ENCODE measurements at regions not wholly inside any gene's neighbourhood (a gene's known extent, or its start where the extent isn't known, plus 50 kb on each side); places are given as distances from the start of the nearest gene placed in this dataset.
A peak's percentile ranks its signal among the peaks of the same experiment; 100 is the strongest.

GRCh38 chr2:221112744-221113143, 459.4 kb downstream of the EPHA4 start:
- no peak for DNase-seq

GRCh38 chr2:221115944-221116343, 456.2 kb downstream of the EPHA4 start:
- DNase-seq: no peak

- DNase-seq: no peak
Observed at GRCh38 chr2:221120643-221121042, 451.5 kb downstream of the EPHA4 start.

DNA sequence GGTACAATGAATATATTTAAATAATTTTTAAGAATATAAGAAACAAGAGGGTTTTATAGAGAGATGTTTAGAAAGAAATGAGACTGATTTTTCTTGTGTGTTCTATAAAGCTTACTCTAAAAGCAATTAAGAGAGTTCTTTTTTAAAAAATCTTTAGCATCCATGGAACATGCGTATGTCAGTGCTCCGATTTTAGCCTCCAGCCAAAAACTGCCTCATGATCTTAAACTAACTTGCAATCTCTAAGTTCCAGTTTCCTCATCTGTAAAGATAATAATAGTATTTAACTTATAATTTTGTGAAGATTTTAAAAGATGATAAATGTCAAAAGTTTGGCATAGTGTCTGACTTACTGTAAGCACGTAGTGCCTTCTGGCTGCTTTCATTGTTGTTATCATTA, 448.7 kb downstream of the EPHA4 start:
- no peak for DNase-seq

GRCh38 chr2:221124532-221125240, 447.4 kb downstream of the EPHA4 start:
- DNase-seq: no peak

DNA sequence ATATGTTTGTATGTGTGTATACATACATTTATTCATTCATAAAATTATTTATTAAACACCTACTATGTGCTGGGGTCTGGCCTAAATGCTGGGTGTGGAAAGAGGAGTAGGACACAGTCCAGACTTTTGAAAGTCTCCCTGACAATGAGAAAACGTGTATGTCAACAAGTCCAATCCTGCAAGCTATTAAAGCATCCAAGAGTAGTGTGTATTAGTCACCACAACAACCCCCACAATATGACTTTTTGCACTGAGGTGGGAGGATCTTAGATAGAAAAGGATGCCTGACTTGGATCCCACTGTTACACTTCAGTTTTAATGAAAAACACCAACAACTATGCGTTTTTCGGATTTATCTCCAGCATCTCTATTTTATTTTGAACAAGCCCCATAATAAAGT, 446.4 kb downstream of the EPHA4 start:
- DNase-seq: no peak

- no peak for DNase-seq
Observed at GRCh38 chr2:221129657-221130056, 442.4 kb downstream of the EPHA4 start.

DNA sequence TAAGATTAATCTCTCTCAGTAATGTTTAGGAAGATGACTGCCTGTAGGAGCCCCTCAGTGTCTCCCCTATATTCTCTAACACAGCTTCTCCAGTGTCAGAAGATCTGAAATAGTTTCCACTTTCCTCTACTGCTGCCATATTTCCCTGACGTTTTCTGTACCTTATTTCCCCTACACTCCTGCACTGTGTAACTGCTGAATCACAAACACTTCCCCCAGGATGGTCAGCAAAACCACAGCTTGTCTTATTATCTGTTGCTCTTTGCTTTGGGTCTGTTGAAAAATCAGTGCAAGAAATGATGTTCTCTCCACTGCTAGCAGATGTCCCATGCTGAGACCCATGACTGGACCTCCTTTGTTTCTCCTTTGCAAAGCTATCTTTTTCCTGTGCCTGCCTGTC, 441.7 kb downstream of the EPHA4 start:
- DNase-seq: no peak

- no peak for DNase-seq
Observed at GRCh38 chr2:221133941-221134340, 438.2 kb downstream of the EPHA4 start.

DNA sequence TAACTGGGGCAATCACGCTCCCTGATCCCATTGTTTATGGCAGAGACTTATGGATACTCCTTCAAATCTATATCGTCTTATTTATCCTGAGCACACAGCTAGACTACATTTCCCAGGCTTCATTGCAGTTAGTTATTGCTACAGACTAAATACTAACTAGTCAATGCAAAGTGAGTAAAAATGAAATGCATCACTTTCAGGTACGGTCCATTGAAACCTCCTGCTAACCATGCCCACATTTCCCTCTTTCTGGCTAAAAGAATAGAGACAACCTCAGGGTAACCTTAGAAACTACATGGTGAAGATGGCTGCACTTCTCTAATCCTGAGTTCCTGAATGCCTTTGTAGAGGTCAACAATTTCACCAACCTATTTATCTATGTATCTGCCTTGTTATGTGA, 437.4 kb downstream of the EPHA4 start:
- no peak for DNase-seq

GRCh38 chr2:221135699-221136098, 436.4 kb downstream of the EPHA4 start:
- no peak for DNase-seq

GRCh38 chr2:221137385-221137784, 434.7 kb downstream of the EPHA4 start:
- no peak for DNase-seq

- DNase-seq: no peak
Observed at GRCh38 chr2:221142341-221142740, 429.8 kb downstream of the EPHA4 start.

DNA sequence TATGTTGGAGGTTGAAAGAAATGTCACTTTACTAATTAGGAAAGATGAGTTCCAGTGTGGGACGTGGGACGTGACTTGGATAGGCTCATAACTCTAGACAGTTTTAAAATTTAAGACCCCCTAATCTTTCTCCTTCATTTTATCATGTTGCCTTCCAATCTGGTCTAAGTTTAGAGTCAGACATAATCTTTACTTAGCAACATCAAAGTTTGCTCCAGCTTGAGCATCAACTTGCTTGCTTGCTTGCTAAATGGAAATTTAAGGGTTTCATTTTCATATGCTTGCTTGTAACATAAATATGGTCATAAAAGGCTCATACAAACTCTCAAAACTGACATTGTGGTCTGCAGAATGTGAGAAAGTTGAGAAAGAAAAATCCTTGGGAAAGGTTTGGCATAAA, 428.9 kb downstream of the EPHA4 start:
- no peak for DNase-seq

DNA sequence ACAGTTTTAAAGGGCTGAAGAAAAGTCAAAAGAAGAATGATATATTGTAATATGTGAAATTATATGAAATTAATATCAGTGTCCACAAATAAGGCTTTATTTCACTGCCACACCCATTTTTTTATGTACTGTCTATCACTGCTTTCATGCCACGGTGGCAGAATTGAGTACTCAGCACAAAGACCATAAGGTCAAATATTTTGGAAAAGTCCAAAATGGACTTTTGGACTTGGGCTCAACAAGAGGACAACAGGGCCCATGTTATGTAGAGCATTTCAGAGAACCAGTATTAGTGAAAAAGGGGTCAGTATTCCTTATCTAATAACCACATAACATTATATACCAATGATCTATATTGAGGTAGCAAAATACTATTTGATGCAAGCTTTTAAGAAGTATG, 427.2 kb downstream of the EPHA4 start:
- no peak for DNase-seq

GRCh38 chr2:221145396-221145795, 426.7 kb downstream of the EPHA4 start:
- no peak for DNase-seq

GRCh38 chr2:221153226-221153625, 418.9 kb downstream of the EPHA4 start:
- DNase-seq: peak; percentile 2

- no peak for DNase-seq
Observed at GRCh38 chr2:221154176-221154575, 417.9 kb downstream of the EPHA4 start.

DNA sequence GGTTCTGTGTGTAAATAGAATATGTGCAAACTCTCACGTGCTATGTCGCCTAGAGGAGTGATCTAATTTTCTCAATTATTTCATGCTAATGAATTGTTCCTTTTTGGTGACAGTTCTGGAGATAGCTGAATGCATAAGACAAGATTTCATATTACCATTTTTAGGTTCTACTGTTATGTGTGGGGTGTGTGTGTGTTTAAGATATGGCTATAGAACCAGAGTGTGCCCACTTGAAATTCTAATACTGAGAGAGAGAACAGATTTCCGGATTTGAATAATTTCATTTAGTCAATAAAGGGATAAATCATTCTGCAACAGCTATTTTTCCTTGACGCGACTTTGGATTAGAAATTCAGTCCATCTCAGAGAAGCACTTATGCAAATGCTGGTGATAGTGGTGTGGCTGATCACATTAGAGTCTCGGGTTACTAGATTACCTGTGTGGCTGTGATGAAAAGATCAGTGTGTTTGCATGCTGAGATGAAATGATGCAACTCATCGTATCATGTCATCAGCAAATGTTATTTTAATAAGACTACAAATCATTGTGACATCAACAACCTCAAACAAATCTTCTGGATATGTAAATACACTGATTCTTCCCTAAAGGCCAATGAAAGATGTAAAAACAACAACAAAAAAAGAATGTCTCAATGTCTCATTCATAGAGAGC, 415.9 kb downstream of the EPHA4 start:
- DNase-seq: no peak

- DNase-seq: no peak
Observed at GRCh38 chr2:221161186-221161585, 410.9 kb downstream of the EPHA4 start.

GRCh38 chr2:221166292-221166691, 405.8 kb downstream of the EPHA4 start:
- no peak for DNase-seq

DNA sequence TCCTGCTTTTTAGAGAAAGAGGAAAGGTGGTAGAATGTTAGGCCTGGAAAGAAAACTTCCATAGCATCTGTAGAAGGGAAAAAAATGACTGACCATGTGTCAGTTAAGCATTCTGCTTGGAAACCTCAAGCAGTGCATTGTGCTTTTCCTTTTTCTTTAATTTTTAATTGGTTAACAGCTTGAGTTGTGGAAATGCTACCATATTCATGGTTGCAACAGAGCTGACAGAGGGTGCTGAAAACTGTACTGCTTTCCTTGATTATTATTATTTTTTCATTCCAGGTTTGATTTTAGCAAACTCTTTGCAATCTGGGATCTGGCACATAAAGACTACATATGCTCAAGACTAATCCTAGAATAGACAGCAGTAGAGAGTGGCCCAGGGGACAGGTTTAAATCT, 404.5 kb downstream of the EPHA4 start:
- no peak for DNase-seq

DNA sequence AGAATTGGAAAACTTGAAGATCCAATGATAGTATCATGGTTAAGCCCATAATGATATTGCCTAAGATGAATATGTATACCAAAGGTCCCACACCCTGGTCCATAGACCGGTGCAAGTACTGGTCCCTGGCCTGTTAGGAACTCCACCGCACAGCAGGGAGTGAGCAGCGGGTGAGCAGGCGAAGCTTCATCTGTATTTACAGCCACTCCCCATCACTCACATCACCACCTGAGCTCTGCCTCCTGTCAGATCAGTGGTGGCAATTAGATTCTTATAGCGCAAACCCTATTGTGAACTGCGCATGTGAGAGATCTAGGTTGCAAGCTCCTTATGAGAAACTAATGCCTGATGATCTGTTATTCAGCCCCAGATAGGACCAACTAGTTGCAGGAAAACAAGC, 402.4 kb downstream of the EPHA4 start:
- no peak for DNase-seq

- DNase-seq: no peak
Observed at GRCh38 chr2:221170548-221170947, 401.6 kb downstream of the EPHA4 start.

Measured in occipital lobe (tissue), 1 donor.